Liver (tissue), 3 donors: ENCODE measurements at regions not wholly inside any gene's neighbourhood (a gene's known extent, or its start where the extent isn't known, plus 50 kb on each side); places are given as distances from the start of the nearest gene placed in this dataset.

Experiments
- ATF3 ChIP-seq: IDR thresholded peaks from 2 replicates; pipeline ENCODE4 v1.6.1; 2016; ENCODE audit warnings: antibody characterized with exemption
- CTCF ChIP-seq: fragments of 150-350 bp; IDR thresholded peaks from 2 replicates; pipeline ENCODE4 v1.5.1; 2017; ENCODE audit warnings: improper control_type of control experiment, low read depth, low read length; ENCODE audit not compliant: missing input control
- HNF4A ChIP-seq, 2 donors: conservative IDR thresholded peaks; 2 replicates each; pipeline ENCODE4 v1.6.1; 2016; ENCODE audit warnings: antibody characterized with exemption in 2 of 2, mild to moderate bottlenecking in 2 of 2
- HNF4G ChIP-seq: IDR thresholded peaks from 2 replicates; pipeline ENCODE4 v1.6.1; 2016; ENCODE audit warnings: antibody characterized with exemption
- MAX ChIP-seq: IDR thresholded peaks from 2 replicates; pipeline ENCODE4 v1.6.1; 2016; ENCODE audit warnings: antibody characterized with exemption
- REST ChIP-seq: IDR thresholded peaks from 2 replicates; pipeline ENCODE4 v1.6.1; 2016; ENCODE audit warnings: antibody characterized with exemption, mild to moderate bottlenecking
- SP1 ChIP-seq: IDR thresholded peaks from 2 replicates; pipeline ENCODE4 v1.6.1; 2018; ENCODE audit warnings: antibody characterized with exemption, mild to moderate bottlenecking
- TAF1 ChIP-seq: conservative IDR thresholded peaks from 2 replicates; pipeline ENCODE4 v1.6.1; 2016; ENCODE audit warnings: antibody characterized with exemption, mild to moderate bottlenecking
- YY1 ChIP-seq: IDR thresholded peaks from 2 replicates; pipeline ENCODE4 v1.6.1; 2016; ENCODE audit warnings: antibody characterized with exemption, mild to moderate bottlenecking
- TF ChIP-seq, protein P1 (sequence below): IDR thresholded peaks from 2 replicates; pipeline ENCODE4 v1.6.1; 2016; ENCODE audit warnings: antibody characterized with exemption
- donor health status: healthy.
- donor health status: healthy.

GRCh38 chr16:73858326-73858725 lies 438.3 kb upstream of the PSMD7 start:
- no peak for TF ChIP-seq CTCF
- TF ChIP-seq MAX: no peak
- no peak for TF ChIP-seq SP1
- TF ChIP-seq REST: no peak
- TF ChIP-seq, protein P1, sequence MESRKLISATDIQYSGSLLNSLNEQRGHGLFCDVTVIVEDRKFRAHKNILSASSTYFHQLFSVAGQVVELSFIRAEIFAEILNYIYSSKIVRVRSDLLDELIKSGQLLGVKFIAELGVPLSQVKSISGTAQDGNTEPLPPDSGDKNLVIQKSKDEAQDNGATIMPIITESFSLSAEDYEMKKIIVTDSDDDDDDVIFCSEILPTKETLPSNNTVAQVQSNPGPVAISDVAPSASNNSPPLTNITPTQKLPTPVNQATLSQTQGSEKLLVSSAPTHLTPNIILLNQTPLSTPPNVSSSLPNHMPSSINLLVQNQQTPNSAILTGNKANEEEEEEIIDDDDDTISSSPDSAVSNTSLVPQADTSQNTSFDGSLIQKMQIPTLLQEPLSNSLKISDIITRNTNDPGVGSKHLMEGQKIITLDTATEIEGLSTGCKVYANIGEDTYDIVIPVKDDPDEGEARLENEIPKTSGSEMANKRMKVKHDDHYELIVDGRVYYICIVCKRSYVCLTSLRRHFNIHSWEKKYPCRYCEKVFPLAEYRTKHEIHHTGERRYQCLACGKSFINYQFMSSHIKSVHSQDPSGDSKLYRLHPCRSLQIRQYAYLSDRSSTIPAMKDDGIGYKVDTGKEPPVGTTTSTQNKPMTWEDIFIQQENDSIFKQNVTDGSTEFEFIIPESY: no peak
- TF ChIP-seq TAF1: no peak
- TF ChIP-seq YY1: no peak
- no peak for TF ChIP-seq HNF4A (conservative IDR thresholded peaks at IDR 0.05)
- TF ChIP-seq HNF4G: no peak
- no peak for TF ChIP-seq ATF3
